VCaP (cell line): ENCODE measurements at regions not wholly inside any gene's neighbourhood (a gene's known extent, or its start where the extent isn't known, plus 50 kb on each side); places are given as distances from the start of the nearest gene placed in this dataset.
A peak's percentile ranks its signal among the peaks of the same experiment; 100 is the strongest.
"Not testable (repeated sequence)": the region's sequence is repeated elsewhere in the genome, so short reads cannot be mapped to it uniquely, and the experiment has no call there.

Experiments used
- H3K27ac ChIP-seq: fragments of 450-650 bp; 2 replicates; pipeline ENCODE4 v1.5.1; 2017
- TF ChIP-seq, protein P1 (sequence below): fragments of 450-650 bp; conservative IDR thresholded peaks from 2 replicates; pipeline ENCODE4 v1.5.1; 2017; ENCODE audit warnings: mild to moderate bottlenecking, moderate library complexity

DNA sequence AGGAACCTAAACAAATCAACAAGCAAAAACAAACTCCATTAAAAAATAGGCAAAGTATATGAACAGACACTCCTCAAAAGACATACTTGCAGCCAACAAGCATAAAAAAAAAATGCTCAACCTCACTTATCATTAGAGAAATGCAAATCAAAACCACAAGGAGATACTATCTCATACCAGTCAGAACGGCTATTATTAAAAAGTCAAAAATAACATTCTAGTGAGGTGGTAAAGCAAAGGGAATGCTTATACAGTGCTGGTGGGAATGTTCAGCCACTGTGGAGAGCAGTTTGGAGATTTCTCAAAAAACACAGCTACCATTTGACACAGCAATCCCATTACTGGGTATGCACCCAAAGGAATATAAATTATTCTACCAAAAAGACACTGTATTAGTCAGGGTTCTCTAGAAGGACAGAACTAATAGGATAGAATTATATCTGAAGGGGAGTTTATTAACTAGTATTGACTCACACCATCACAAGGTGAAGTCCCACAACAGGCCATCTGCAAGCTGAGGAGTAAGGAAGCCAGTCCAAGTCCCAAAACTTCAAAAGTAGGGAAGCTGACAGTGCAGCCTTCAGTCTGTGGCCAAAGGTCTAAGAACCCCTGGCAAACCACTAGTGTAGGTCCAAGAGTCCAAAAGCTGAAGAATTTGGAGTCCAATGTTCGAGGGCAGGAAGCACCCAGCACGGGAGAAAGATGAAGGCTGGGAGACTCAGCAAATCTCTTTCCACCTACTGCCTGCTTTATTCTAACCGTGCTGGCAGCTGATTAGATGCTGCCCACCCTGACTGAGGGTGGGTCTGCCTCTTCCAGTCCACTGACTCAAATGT is 101.6 kb upstream of the KRAS start:
- TF ChIP-seq, protein P1, sequence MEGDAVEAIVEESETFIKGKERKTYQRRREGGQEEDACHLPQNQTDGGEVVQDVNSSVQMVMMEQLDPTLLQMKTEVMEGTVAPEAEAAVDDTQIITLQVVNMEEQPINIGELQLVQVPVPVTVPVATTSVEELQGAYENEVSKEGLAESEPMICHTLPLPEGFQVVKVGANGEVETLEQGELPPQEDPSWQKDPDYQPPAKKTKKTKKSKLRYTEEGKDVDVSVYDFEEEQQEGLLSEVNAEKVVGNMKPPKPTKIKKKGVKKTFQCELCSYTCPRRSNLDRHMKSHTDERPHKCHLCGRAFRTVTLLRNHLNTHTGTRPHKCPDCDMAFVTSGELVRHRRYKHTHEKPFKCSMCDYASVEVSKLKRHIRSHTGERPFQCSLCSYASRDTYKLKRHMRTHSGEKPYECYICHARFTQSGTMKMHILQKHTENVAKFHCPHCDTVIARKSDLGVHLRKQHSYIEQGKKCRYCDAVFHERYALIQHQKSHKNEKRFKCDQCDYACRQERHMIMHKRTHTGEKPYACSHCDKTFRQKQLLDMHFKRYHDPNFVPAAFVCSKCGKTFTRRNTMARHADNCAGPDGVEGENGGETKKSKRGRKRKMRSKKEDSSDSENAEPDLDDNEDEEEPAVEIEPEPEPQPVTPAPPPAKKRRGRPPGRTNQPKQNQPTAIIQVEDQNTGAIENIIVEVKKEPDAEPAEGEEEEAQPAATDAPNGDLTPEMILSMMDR: no peak
- H3K27ac ChIP-seq: no peak overlapping the region

- H3K27ac ChIP-seq: peak overlapping the region; percentile 13; the same call in 1 of the 2 replicates
- TF ChIP-seq, protein P1: no peak
These were observed 97.8 kb upstream of the KRAS start for GRCh38 chr12:25348593-25348895.

- TF ChIP-seq, protein P1: no peak
- H3K27ac ChIP-seq: peak overlapping the region; percentile 13
These were observed 97.2 kb upstream of the KRAS start for GRCh38 chr12:25347716-25348592.

DNA sequence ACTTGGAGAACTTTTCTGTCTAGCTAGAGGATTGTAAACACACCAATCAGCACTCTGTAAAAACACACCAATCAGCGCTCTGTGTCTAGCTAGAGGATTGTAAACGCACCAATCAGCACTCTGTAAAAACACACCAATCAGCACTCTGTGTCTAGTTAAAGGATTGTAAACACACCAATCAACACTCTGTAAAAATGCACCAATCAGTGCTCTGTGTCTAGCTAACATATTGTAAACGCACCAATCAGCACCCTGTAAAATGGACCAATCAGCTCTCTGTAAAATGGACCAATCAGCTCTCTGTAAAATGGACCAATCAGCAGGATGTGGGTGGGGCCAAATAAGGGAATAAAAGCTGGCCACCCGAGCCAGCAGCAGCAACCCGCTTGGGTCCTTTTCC is 91.1 kb upstream of the KRAS start:
- H3K27ac ChIP-seq: not testable (repeated sequence)

GRCh38 chr12:25337916-25338315 is 87.2 kb upstream of the KRAS start:
- TF ChIP-seq, protein P1: no peak
- H3K27ac ChIP-seq: no peak overlapping the region

DNA sequence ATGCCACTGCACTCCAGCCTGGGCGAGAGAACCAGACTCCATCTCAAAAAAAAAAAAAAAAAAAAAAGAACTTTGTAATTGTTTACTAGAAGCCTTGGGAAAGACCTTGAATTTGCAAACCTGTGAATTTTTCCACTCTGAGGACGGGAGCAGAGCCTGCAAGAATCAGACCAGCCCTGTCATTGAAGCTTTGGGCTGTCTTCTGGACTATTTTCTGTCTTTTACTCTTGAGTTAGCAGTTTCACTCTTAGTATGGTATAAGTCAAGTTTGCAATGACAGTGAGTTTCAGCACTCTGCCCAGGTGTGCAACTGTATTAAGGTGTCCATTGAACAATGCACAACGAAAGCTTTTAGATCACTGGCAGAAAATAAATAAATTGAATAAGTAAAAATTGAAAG is 81.4 kb upstream of the KRAS start:
- H3K27ac ChIP-seq: no peak overlapping the region
- TF ChIP-seq, protein P1: no peak

- TF ChIP-seq, protein P1: no peak
- H3K27ac ChIP-seq: peak overlapping the region; percentile 40
These were observed 77.5 kb upstream of the KRAS start for GRCh38 chr12:25328072-25328712.
